ENCODE measurements at regions not wholly inside any gene's neighbourhood (a gene's known extent, or its start where the extent isn't known, plus 50 kb on each side); places are given as distances from the start of the nearest gene placed in this dataset.

DNA sequence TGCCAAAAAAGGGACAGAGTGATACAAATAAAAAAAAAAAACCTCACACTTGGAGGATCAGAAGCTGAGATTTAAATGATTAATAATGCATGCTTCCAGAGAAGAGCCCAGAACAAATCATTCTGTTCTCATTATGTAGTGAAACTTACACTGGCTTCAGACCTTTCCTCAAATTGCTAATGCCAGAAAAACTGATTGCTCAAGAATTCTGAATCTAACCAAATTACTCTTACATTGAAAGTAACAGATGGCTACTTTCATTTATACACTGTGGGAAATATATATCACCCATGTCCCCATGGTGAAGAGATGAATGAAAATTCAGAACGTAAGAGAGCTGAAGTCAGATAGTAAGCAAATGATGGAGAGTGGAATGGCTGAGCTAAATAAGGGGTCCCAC is 85.9 kb upstream of the NSMCE3 start:
- Histone ChIP-seq H3K79me2 (ENCODE audit: control insufficient read depth, insufficient read depth, low read length) (no peaks in the 10 kb centered on the region), H4K20me1 (replicated peaks; ENCODE audit: control insufficient read depth, extremely low read depth, insufficient read depth, low read length) (no peaks in the 10 kb centered on the region), H3K4me1 (ENCODE audit: control insufficient read depth, extremely low read depth, insufficient read depth, low read length) (no peaks in the 10 kb centered on the region), H3K27ac (ENCODE audit: insufficient read depth, low read depth, low read length) (no peak overlapping the region), H3K9me1 (replicated peaks; ENCODE audit: control insufficient read depth, extremely low read depth, insufficient read depth, low read length) (no peaks in the 10 kb centered on the region), H3K9ac (replicated peaks; ENCODE audit: extremely low read depth, insufficient read depth, low read length) (no peak overlapping the region), H3K4me3 (replicated peaks in 1 of 3; ENCODE audit: insufficient read depth in 1 of 3, low read depth in 1 of 3, low read length in 3 of 3) (no peak overlapping the region), H3K9me3 (replicated peaks; ENCODE audit: control insufficient read depth, insufficient read depth, low read length) (no peaks in the 10 kb centered on the region), H3K4me2 (ENCODE audit: insufficient read depth, low read length) (no peak overlapping the region), H2AFZ (ENCODE audit: low read depth, low read length) (no peak overlapping the region), H3K36me3 (ENCODE audit: control insufficient read depth in 2 of 2, extremely low read depth in 1 of 2, insufficient read depth in 2 of 2, low read length in 2 of 2) (no peaks in the 10 kb centered on the region), H3K27me3 (ENCODE audit: control insufficient read depth in 2 of 2, insufficient read depth in 2 of 2, low read length in 2 of 2) (peaks cover 0 to 1% of the 10 kb centered on the region in 2 experiments)
- ChIA-PET CTCF (no interaction called here), POLR2A (no interaction called here)
- DNase-seq (ENCODE audit: low read depth, low spot score) = no peak
- FAIRE-seq = no peak
- no peak for TF ChIP-seq GATA2 (IDR thresholded peaks at IDR 0.05; ENCODE audit: insufficient read depth, insufficient read length, low read depth, low read length)
- no peak for TF ChIP-seq JUN (IDR thresholded peaks at IDR 0.05; ENCODE audit: borderline replicate concordance, insufficient read depth, insufficient read length, low read depth)
- no peak for TF ChIP-seq MYC (IDR thresholded peaks at IDR 0.05; ENCODE audit: low read depth, low read length)
- TF ChIP-seq POLR2A (IDR thresholded peaks at IDR 0.05; ENCODE audit: low read depth, low read length) = no peak
- no peak for TF ChIP-seq EZH2 (IDR thresholded peaks at IDR 0.05; ENCODE audit: borderline replicate concordance, low read depth, low read length, severe bottlenecking)
- no peak for TF ChIP-seq POLR2AphosphoS5 (IDR thresholded peaks at IDR 0.05; ENCODE audit: insufficient read depth, low read depth, low read length)
- TF ChIP-seq, protein P1, sequence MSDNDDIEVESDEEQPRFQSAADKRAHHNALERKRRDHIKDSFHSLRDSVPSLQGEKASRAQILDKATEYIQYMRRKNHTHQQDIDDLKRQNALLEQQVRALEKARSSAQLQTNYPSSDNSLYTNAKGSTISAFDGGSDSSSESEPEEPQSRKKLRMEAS (IDR thresholded peaks at IDR 0.05; ENCODE audit: insufficient read depth, insufficient read length) = no peak
- no peak for TF ChIP-seq CTCF (IDR thresholded peaks at IDR 0.05; ENCODE audit: extremely low read depth in 1 of 2, insufficient read depth in 1 of 2, low read depth in 1 of 2, low read length in 2 of 2)
- TF ChIP-seq FOS (IDR thresholded peaks at IDR 0.05; ENCODE audit: borderline replicate concordance, insufficient read depth, low read length) = no peak
- no TSS peak for BruUV-seq (replicated peaks)
- intact Hi-C loops (cut with micrococcal nuclease) (no loop called here), dilution Hi-C loops (cut with MboI; ENCODE audit: extremely low pct_ligation_motif_present, low sequenced_read_pairs) (no loop called here)
